Mammary epithelial cell (primary cell): ENCODE measurements at regions not wholly inside any gene's neighbourhood (a gene's known extent, or its start where the extent isn't known, plus 50 kb on each side); places are given as distances from the start of the nearest gene placed in this dataset.

ENCODE experiments used
- CTCF ChIP-seq, 2 donors: IDR thresholded peaks in 1 of 2; conservative IDR thresholded peaks in 1 of 2; 2 replicates each; pipeline ENCODE4 v1.5.1; 2011 to 2012; ENCODE audit warnings: inconsistent platforms in 2 of 2, low read length in 2 of 2, mild to moderate bottlenecking in 2 of 2, control low read depth in 1 of 2, low read depth in 1 of 2; ENCODE audit not compliant: insufficient read depth in 1 of 2; ENCODE audit errors: extremely low read depth in 1 of 2
- EZH2 ChIP-seq: IDR thresholded peaks from 2 replicates; pipeline ENCODE4 v1.6.1; 2012; ENCODE audit warnings: low read length, inconsistent platforms, borderline replicate concordance

DNA sequence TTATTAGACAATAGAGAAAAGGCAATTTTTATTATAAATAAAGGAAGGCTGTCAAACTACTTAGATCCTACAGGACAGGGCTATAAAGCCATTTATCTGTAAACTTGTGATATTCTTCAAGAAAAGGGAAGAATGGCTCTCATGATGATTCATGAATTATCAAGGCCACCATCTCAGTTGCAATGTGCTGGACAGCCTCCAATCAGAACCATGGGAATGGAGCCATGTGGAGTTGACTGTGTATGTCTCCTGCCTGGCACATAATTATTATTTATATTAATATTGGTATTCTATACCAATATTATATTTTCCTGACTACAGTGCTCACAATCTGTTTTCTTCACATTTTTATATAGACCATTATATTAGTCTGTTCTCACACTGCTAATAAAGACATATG lies 560.5 kb upstream of the MIR17HG start:
- TF ChIP-seq EZH2 (no peak), CTCF (conservative IDR thresholded peaks at IDR 0.05 in 1 of 2, IDR thresholded peaks at IDR 0.05 in 1 of 2; ENCODE audit: extremely low read depth in 1 of 2, insufficient read depth in 1 of 2, low read depth in 1 of 2, low read length in 2 of 2) (no peak)
